ENCODE measurements at regions not wholly inside any gene's neighbourhood (a gene's known extent, or its start where the extent isn't known, plus 50 kb on each side); places are given as distances from the start of the nearest gene placed in this dataset.

DNA sequence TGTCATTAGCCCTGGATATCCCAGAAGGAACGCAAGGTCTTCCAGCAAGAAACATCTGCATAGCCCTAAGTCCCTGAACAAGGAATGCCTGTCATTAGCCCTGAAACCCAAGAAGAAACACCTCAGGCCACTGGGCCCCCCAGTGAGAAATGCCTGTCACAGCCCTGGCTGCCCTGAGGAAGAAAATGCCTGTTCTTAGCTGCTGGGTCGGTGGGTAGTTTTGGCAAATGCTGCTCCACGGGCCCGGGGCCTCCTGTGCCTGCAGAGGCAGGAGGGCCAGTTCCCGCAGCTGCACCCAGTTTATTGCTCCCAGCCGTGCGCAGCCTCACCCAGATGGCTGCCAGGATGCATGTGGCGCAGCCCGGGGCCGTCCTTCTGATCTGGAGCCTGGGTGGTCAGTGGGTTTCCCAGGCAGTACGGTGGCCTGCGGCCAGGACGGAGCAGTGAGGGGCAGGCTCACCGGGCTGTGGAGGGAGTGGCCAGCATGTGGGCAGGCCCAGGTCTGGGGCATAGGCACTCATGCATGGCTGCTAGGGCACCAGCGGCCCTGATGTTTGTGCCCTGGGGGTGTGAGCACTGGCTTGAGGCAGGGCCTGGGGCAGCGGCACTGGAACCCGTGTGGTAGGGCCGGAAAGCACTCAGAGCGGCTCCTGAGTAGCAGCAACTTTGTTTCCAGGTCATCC, 219.0 kb downstream of the ERMARD start:
- H4K20me1 ChIP-seq (ENCODE audit: insufficient read depth, low read length): no peaks in the 10 kb centered on the region
- H3K4me2 ChIP-seq (ENCODE audit: low read length): no peak overlapping the region
- no peak overlapping the region for H3K9ac ChIP-seq (ENCODE audit: low read length)
- H3K27ac Mint-ChIP-seq (ENCODE audit: unreplicated experiment): no peak overlapping the region
- FAIRE-seq (no peak), DNase-seq (ENCODE audit: low read depth) (no peak)
- no peak overlapping the region for H3K4me3 ChIP-seq (ENCODE audit: insufficient read depth, low read depth, low read length)
- H3K9me3 Mint-ChIP-seq (ENCODE audit: unreplicated experiment): peaks cover 4% of the 10 kb centered on the region
- no peaks in the 10 kb centered on the region for H3K9me3 ChIP-seq (ENCODE audit: insufficient read depth, low read depth, low read length)
- H3K4me1 ChIP-seq (ENCODE audit: insufficient read depth, low read length): no peaks in the 10 kb centered on the region
- no peaks in the 10 kb centered on the region for H3K79me2 ChIP-seq (ENCODE audit: insufficient read depth, low read length)
- no peak for TF ChIP-seq EZH2 (IDR thresholded peaks at IDR 0.05; ENCODE audit: insufficient read depth, low read length)
- TF ChIP-seq, protein P1, sequence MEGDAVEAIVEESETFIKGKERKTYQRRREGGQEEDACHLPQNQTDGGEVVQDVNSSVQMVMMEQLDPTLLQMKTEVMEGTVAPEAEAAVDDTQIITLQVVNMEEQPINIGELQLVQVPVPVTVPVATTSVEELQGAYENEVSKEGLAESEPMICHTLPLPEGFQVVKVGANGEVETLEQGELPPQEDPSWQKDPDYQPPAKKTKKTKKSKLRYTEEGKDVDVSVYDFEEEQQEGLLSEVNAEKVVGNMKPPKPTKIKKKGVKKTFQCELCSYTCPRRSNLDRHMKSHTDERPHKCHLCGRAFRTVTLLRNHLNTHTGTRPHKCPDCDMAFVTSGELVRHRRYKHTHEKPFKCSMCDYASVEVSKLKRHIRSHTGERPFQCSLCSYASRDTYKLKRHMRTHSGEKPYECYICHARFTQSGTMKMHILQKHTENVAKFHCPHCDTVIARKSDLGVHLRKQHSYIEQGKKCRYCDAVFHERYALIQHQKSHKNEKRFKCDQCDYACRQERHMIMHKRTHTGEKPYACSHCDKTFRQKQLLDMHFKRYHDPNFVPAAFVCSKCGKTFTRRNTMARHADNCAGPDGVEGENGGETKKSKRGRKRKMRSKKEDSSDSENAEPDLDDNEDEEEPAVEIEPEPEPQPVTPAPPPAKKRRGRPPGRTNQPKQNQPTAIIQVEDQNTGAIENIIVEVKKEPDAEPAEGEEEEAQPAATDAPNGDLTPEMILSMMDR (IDR thresholded peaks at IDR 0.05; ENCODE audit: insufficient read depth, low read depth, low read length): no peak
- H3K36me3 ChIP-seq (ENCODE audit: insufficient read depth, low read length): no peaks in the 10 kb centered on the region
- H3K27ac ChIP-seq (ENCODE audit: low read depth, low read length): no peak overlapping the region
- no peaks in the 10 kb centered on the region for H3K4me1 Mint-ChIP-seq (ENCODE audit: low read depth, unreplicated experiment)
- no peak overlapping the region for H2AFZ ChIP-seq (ENCODE audit: low read depth, low read length)
- no peaks in the 10 kb centered on the region for H3K27me3 ChIP-seq (ENCODE audit: insufficient read depth, low read length)
- no peak overlapping the region for H3K4me3 Mint-ChIP-seq (ENCODE audit: unreplicated experiment)
- H3K27me3 Mint-ChIP-seq (ENCODE audit: low read depth, unreplicated experiment): peaks cover 44% of the 10 kb centered on the region
- no peaks in the 10 kb centered on the region for H3K36me3 Mint-ChIP-seq (ENCODE audit: low read depth, unreplicated experiment)

DNA sequence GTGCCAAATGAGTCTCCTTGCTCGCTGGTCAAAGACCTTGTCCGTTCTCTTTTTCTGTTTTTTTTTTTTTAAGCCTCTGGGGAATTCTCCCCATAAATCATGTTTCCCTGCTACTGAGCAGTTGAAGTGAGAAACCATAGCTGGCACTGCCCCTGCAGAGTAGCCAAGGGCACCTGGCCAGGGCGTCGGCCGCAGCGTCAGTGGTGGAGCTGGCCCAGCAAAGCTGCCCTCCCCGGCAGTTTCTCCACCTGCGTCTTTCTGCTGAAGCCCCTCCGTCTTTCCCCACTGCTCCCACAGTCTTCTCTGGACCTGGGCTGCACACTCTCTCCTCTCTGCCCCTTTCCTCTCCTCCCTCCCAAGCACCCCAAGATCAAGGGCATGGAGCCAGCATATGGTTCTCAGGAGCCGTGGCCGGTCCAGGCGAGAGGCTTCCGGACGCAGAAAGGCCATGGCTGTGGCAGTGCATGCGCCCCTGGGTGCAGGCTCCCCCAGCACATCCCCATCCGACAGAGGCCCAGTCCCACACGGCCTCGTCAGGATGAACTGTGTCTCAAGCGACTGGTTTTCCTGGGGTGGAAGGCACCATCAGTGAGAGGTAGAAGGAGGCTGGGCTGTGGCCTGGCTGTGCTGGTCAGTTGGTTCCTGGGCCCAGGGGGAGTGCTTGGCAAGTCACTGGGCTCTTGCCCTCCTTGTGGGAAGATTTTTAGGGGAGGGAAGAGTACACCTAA, 218.1 kb downstream of the ERMARD start:
- Mint-ChIP-seq H3K27me3 (ENCODE audit: low read depth, unreplicated experiment) (peaks cover 49% of the 10 kb centered on the region), H3K27ac (ENCODE audit: unreplicated experiment) (no peak overlapping the region), H3K9me3 (ENCODE audit: unreplicated experiment) (peaks cover 8% of the 10 kb centered on the region), H3K36me3 (ENCODE audit: low read depth, unreplicated experiment) (no peaks in the 10 kb centered on the region), H3K4me1 (ENCODE audit: low read depth, unreplicated experiment) (no peaks in the 10 kb centered on the region), H3K4me3 (ENCODE audit: unreplicated experiment) (no peak overlapping the region)
- FAIRE-seq (no peak), DNase-seq (ENCODE audit: low read depth) (no peak)
- no peaks in the 10 kb centered on the region for H4K20me1 ChIP-seq (ENCODE audit: insufficient read depth, low read length)
- TF ChIP-seq EZH2 (IDR thresholded peaks at IDR 0.05; ENCODE audit: insufficient read depth, low read length): no peak
- TF ChIP-seq, protein P1 (IDR thresholded peaks at IDR 0.05; ENCODE audit: insufficient read depth, low read depth, low read length): no peak
- H2AFZ ChIP-seq (ENCODE audit: low read depth, low read length): no peak overlapping the region
- H3K9ac ChIP-seq (ENCODE audit: low read length): no peak overlapping the region
- no peak overlapping the region for H3K27ac ChIP-seq (ENCODE audit: low read depth, low read length)
- H3K79me2 ChIP-seq (ENCODE audit: insufficient read depth, low read length): no peaks in the 10 kb centered on the region
- no peaks in the 10 kb centered on the region for H3K36me3 ChIP-seq (ENCODE audit: insufficient read depth, low read length)
- no peaks in the 10 kb centered on the region for H3K27me3 ChIP-seq (ENCODE audit: insufficient read depth, low read length)
- no peak overlapping the region for H3K4me3 ChIP-seq (ENCODE audit: insufficient read depth, low read depth, low read length)
- no peaks in the 10 kb centered on the region for H3K4me1 ChIP-seq (ENCODE audit: insufficient read depth, low read length)
- H3K9me3 ChIP-seq (ENCODE audit: insufficient read depth, low read depth, low read length): no peaks in the 10 kb centered on the region
- no peak overlapping the region for H3K4me2 ChIP-seq (ENCODE audit: low read length)

All from astrocyte (in vitro differentiated cells and primary cell).